HepG2 (cell line): ENCODE measurements at regions not wholly inside any gene's neighbourhood (a gene's known extent, or its start where the extent isn't known, plus 50 kb on each side); places are given as distances from the start of the nearest gene placed in this dataset.

Experiments
- ZBTB26 ChIP-seq: IDR thresholded peaks from 2 replicates; pipeline ENCODE4 v1.6.1; 2016; ENCODE audit warnings: missing compliant biosample characterization, missing genetic modification reagents, borderline replicate concordance
- ZNF138 ChIP-seq: sonication (generic); formaldehyde crosslinking; IDR thresholded peaks from 2 replicates; pipeline ENCODE4 v1.5.0; 2020; ENCODE audit warnings: mild to moderate bottlenecking, low read depth, missing genetic modification reagents
- ZNF274 ChIP-seq: sonication (generic); formaldehyde crosslinking; IDR thresholded peaks from 2 replicates; pipeline ENCODE4 v1.5.1; 2020; ENCODE audit warnings: mild to moderate bottlenecking, missing genetic modification reagents

- TF ChIP-seq ZBTB26 (CRISPR knock-in tag) = no peak
- TF ChIP-seq ZNF138 (CRISPR knock-in tag) = no peak
- TF ChIP-seq ZNF274 = no peak
Measured at GRCh38 chr12:25323581-25323982, 72.9 kb upstream of the KRAS start.
